HG03108 (cell line): ENCODE measurements at regions not wholly inside any gene's neighbourhood (a gene's known extent, or its start where the extent isn't known, plus 50 kb on each side); places are given as distances from the start of the nearest gene placed in this dataset.
"Not testable (repeated sequence)": the region's sequence is repeated elsewhere in the genome, so short reads cannot be mapped to it uniquely, and the experiment has no call there.

Experiments used
- ATAC-seq: cut with Tn5 transposase; IDR thresholded peaks from one replicate; pipeline ENCODE4 v1.9.1; 2021; ENCODE audit warnings: moderate library complexity; ENCODE audit not compliant: unreplicated experiment

- no peak for ATAC-seq
These were observed 470.3 kb downstream of the OMA1 start for GRCh38 chr1:58076258-58076657.

GRCh38 chr1:58075188-58075578 lies 471.3 kb downstream of the OMA1 start:
- no peak for ATAC-seq

GRCh38 chr1:58072450-58072849 lies 474.1 kb downstream of the OMA1 start:
- no peak for ATAC-seq

- no peak for ATAC-seq
These were observed 479.4 kb downstream of the OMA1 start for GRCh38 chr1:58067082-58067481.

GRCh38 chr1:58065520-58065919 lies 481.0 kb downstream of the OMA1 start:
- ATAC-seq = no peak

- ATAC-seq = no peak
These were observed 482.4 kb downstream of the OMA1 start for GRCh38 chr1:58064166-58064565.

GRCh38 chr1:58063095-58063494 lies 483.4 kb downstream of the OMA1 start:
- ATAC-seq = no peak

- ATAC-seq = no peak
These were observed 483.9 kb downstream of the OMA1 start for GRCh38 chr1:58062635-58063034.

- ATAC-seq = no peak
These were observed 485.9 kb downstream of the OMA1 start for GRCh38 chr1:58060559-58061170.

- ATAC-seq = no peak
These were observed 486.7 kb downstream of the OMA1 start for GRCh38 chr1:58059789-58060188.

- ATAC-seq = no peak
These were observed 488.2 kb downstream of the OMA1 start for GRCh38 chr1:58058323-58058722.

GRCh38 chr1:58057826-58058225 lies 488.7 kb downstream of the OMA1 start:
- ATAC-seq = no peak

GRCh38 chr1:58051187-58051586 lies 495.3 kb downstream of the OMA1 start:
- ATAC-seq = not testable (repeated sequence)

- ATAC-seq = no peak
These were observed 499.2 kb downstream of the OMA1 start for GRCh38 chr1:58047265-58047858.

GRCh38 chr1:58045094-58045705 lies 501.3 kb downstream of the OMA1 start:
- ATAC-seq = no peak

- no peak for ATAC-seq
These were observed 504.9 kb downstream of the OMA1 start for GRCh38 chr1:58041621-58042020.

- no peak for ATAC-seq
These were observed 508.0 kb downstream of the OMA1 start for GRCh38 chr1:58038574-58038973.

GRCh38 chr1:58035523-58035922 lies 511.0 kb downstream of the OMA1 start:
- ATAC-seq = no peak

- no peak for ATAC-seq
These were observed 513.2 kb downstream of the OMA1 start for GRCh38 chr1:58033311-58033710.

- no peak for ATAC-seq
These were observed 513.9 kb downstream of the OMA1 start for GRCh38 chr1:58032611-58033073.

GRCh38 chr1:58031416-58031815 lies 515.1 kb downstream of the OMA1 start:
- no peak for ATAC-seq

- no peak for ATAC-seq
These were observed 516.1 kb downstream of the OMA1 start for GRCh38 chr1:58030456-58030855.
